SW480 (cell line): ENCODE measurements at regions not wholly inside any gene's neighbourhood (a gene's known extent, or its start where the extent isn't known, plus 50 kb on each side); places are given as distances from the start of the nearest gene placed in this dataset.
A peak's percentile ranks its signal among the peaks of the same experiment; 100 is the strongest.

Experiments
- DNase-seq: peaks from one replicate; pipeline ENCODE4 v3.0.0-alpha.2; 2016; ENCODE audit warnings: low spot score

DNA sequence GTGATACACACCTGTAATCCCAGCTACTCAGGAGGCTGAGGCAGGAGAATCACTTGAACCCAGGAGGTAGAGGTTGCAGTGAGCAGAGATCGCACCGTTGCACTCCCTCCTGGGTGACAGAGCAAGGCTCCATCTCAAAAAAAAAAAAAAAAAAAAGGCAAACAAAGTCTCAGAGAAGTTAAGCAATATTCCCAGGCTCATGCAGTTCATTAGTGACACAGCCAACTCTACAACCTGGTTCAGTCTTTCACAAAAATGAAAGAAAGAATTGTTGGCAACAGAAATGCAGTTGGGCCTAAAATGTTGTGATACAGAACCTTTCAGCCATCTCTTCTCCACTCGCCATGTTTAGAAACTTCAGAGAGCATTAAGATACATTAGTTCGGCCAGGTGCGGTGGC lies 242.1 kb downstream of the LTN1 start:
- DNase-seq, result no peak

DNA sequence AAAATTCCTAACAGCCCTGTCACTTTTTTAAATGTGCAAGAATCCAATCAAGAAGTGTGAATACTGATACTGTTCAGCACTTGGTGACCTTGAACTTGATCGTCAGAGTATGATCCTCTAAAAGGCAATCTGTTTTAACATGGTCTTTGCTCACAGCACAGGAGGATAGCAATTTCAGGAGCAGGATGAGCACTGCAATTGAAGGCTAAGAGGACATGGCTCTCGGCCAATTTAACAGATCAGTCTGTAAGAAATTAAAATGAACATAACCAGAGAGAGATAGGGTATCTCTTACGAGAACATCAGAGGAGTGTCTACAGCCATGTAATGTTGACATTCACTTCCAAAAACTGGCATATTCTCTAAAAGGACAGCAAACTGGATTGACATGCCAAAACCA lies 243.1 kb downstream of the LTN1 start:
- no peak for DNase-seq

DNA sequence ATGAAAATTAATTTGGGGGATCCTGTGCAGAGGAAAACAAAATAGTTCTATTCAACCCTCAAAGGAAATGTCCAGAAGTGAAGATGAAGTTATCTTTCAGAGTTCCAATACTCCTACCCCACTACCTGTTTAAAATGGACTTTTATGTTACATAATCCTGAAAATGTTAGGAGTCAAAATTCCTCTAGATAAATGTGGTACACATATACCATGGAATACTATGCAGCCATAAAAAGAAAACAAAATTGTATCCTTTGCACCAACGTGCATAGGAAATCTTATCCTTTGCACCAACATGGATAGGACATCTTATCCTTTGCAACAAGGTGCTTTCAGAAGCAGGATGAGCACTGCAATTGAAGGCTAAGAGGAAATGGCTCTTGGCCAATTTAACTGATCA lies 245.2 kb downstream of the LTN1 start:
- no peak for DNase-seq

DNA sequence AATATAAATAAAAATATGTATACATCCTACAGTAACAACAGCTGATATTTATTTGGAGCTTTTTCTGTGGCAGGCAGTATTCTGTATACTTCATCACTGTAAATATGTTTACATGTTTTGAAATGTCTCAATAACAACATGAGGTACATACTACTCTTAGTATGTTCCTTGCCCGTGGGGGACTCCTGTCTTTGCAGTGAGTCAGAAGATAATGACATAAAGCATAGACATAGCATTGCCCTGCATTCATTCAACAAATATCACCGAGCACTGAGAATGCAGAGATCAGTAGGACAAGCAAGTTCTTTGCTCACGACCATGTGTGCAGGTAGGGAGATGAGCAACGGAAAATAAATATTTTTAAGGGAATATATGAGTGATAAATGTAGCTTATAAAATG lies 246.5 kb downstream of the LTN1 start:
- no peak for DNase-seq

DNA sequence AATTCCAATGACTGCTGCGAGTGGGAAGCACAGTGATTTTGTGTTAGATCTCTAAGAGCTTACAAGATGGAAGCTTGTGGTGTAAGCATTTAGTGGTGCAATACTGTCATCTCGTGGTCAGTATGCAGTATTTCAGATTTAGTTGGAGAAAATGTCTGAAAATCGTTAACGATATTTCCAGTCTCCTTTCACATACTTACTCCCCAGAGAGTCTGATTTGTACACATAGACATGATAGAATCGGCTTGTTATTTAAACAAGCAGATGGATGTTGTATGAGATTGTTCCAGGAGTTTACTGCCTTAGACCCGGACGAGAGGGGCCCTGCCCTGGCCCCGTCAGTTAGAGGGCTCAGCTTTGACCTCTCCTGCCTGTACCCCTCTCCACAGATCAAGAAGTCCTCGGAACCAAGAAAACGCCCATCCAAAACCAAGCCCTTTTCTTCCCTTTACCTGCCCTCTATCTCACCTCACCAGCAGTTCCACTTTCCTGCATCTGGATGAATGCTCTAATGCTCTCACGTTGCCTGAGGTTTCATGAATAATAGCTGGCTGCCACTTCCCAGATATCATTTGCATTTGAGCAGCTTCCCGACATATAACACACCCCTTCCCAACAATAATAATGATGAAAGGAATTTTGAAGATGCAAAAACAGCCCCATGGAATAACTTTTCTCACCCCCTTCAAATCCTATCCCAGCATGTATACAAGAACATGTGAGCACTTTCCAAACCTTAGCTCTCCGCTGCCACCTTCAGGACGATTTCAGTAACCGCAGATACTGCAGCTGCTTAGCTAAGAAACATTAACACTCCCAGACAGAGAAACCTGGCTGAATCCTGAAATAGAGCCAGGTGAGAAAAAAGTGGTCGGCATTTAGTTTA lies 247.3 kb downstream of the LTN1 start:
- peak; percentile 83 for DNase-seq

DNA sequence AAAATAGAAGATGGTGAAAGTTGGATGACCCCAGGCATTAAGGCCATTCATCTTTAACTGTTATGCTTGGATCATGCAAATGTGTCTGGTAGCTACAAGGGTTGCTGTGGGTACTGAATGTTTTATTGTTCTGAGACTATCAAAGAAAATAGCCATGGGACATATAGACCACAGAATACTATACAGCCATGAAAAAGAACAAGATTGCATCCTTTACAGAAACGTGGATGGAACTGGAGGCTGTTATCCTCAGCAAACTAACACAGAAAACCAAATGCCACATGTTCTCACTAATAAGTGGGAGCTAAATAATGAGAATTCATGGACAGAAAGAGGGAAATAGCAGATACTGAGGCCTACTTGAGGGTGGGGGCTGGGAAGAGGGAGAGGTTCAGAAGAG lies 249.0 kb downstream of the LTN1 start:
- DNase-seq, result no peak

DNA sequence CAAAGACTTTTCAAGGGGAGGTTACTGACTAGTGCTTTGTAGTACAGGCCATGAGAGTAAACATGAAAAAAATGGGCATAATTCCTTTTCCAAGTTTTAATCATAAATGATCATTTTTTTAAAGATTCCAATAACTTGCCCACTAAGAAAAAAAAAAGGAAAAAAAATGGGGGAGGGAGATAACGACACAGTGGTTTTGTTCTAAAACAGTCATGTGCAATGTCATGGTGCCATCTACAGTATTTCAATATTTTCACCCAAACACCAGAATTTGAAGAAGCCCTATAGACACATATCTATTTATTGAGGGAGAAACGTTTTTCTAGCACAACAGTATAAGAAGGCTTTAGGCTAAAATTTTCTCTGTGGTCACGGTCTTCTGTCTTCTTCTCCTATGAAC lies 250.2 kb downstream of the LTN1 start:
- DNase-seq, result no peak

DNA sequence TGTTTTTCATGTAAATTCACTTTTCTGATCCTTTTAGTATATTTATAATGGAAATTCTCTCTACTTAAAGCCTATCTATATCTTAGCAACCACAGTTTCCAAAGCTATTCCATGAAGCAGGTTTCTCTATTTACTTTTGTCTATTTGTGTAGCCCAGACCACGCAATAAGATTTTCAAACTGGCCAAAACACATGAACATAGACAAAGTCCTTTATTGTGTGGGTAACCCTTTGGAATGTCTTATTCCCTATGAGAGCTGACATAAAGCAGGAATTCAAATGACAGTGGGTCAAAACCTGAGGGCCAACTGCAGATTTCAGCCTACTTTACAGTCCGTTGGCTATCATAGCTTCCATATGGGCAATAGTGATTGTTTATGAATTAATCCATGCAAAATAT lies 252.6 kb downstream of the LTN1 start:
- no peak for DNase-seq

DNA sequence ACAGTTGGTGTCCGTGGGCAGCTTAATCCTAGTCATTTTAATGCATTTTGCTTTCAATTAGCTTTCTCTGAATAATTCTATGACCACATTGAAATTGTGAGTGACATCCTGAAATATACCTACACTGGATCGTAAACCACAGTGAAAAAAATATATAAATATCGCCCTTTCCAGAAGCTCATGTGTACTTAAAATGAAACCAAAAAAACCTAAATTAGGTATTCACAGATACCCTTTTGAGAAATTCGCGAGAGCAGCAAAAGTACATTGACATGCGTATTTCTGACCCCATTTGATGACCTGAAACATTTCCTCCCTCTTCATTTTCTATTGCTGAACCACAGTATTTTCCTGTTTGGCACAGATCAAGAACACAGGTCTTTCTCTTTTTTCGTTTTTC lies 253.8 kb downstream of the LTN1 start:
- no peak for DNase-seq

DNA sequence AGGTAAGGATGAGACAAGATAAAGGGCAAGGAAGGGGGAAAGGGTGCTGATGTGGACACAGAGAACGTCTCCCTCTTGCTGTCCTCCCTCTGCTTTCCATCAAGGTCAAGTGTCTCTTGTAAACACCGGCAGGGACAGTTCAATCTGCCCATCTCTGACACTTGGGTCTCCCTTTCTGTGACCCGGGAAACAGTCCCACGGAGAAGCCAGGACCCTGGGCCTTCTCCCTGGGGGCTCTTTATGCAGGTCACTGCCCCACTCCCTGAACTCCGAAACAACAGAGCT lies 254.3 kb downstream of the LTN1 start:
- DNase-seq, result no peak

DNA sequence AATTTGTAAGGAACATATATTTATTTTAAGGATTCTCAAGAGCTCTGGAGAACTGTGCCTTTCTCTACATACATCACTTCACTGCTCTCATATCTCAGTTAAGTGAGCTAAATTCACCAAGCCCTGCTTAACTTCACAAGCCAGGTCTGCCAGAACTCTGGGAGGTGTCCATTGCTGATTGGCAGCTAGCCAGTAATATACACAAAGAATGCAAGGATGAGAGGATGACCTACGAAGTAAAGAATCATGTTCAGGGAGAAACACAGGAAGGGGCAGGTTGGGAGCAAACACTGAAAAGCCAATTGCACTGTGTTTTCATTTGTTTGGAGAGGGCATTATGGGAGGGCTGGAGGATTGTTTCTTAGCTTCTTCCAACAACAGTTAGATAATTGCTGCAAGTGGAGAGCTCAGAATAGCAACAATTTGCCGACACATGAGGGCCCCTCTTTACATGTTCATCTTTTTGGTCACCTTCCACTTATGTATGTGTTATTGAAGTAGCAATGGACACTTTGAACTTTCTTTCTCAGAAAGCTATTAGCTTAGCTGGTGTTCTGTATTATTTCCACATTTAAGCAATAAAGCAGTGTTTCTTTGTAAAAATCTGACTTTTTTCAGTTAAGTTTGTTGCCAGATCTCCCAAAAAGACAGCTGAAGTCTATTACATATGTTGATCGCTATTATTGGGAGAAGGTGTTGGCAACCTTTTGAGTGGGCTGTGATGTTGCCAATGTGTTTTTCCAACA lies 254.8 kb downstream of the LTN1 start:
- no peak for DNase-seq

DNA sequence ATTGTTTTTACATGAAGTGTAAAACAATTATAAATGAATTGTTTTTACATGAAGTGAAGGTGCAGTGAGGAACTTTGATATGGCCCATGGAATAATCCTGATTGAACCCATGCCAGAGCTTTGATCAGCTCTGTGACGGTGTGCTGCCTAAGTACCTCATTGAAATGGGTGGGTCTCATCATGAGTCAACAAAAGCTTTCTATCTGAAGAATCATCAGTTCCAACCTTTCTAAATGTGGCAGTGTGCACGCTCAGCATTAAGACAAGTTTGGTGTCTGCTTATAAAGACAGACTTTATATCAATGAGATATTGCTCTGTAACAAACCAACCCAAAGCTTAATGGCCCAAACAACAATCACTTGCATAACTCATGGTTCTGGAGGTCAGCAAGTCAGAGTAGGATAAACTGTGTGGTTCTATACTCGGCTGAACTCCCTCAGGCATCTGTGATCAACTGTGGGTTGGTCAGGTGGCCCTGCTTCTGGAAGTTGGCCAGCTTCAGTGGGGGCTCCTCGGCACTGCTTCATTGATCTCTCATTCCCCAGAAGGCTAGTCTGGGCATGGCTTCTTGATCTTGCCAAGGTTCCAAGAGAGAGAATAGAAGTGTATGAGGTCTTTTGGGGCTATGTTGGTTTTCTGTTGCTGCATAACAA lies 258.0 kb downstream of the LTN1 start:
- DNase-seq, result no peak

DNA sequence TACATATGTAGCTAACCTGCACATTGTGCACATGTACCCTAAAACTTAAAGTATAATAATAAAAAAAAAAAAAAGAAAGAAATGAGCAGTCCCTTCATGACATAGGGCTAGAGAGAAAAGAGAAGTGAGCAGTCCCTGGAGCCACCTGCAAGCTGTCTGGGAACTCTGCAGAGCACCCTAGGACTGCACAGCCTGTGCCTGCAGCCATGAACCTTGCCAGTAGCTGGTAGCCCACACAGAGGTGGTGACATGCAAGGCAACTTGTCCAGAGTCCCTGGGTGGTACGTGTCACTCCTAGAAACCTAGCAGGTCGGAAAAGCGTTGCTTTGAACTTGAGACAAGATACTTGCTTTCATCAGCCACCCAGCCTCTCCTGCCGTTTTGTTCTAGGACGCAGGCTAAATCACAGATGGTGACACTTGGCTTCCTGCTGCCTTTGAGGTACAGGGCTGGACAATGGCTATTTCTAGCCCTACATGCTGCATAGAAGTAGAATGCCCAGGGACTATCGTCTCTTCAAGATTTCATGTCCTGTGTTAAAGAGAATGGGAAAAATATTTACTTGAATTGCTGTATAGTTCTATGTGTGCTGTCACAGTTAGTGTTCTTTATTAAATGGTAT lies 260.9 kb downstream of the LTN1 start:
- no peak for DNase-seq

DNA sequence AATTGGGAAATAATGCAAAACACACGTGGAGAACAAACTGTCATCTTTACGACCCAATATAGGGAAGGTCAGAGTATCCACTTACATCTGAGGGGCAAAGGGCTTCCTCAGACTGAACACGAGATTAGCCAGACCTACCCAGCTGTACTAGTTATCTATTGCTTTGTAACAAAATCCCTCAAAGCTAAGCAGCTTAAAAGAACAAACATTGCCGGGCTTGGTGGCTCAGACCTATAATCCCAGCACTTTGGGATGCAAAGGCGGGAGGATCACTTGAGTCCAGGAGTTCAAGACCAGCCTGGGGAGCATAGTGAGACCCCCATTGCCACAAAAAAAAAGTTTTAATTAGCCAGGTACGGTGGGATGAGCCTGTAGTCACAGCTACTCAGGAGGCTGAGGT lies 262.8 kb downstream of the LTN1 start:
- no peak for DNase-seq

DNA sequence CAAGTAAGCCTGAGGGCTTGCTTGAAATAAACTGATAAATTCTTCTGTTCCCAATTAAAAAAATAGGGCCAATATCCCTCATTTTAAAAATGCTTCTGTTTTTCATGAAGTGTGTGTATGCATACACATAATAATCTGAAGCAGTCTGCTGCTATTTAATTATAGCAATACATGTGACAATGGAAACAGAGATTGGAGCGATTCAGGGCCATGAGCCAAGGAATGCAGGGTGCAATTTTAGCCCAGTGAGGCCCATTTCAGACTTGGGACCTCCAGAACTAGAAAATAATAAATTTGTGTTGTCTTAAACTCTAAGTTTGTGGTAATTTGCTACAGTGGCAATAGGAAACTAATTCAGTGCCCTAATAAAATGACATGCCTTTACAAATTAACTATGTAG lies 264.9 kb downstream of the LTN1 start:
- no peak for DNase-seq

DNA sequence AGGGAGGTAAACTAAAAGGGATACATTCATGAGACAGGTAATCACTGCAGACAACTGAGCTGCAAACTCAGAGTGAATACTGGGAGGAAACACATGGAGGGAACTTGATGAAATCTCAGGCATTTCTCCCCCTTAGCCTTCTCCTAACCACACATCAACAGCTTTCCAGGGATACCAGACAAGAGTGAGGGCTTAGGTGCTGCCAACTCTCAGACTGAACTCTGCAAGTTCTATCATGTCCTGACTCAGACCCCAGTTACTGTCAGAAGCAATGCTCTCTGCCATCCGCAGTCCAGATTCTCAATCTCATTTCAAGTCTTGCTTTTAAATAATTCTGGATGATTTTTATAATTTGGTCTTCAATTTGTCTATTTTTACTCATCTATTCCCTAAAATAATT lies 267.3 kb downstream of the LTN1 start:
- no peak for DNase-seq

DNA sequence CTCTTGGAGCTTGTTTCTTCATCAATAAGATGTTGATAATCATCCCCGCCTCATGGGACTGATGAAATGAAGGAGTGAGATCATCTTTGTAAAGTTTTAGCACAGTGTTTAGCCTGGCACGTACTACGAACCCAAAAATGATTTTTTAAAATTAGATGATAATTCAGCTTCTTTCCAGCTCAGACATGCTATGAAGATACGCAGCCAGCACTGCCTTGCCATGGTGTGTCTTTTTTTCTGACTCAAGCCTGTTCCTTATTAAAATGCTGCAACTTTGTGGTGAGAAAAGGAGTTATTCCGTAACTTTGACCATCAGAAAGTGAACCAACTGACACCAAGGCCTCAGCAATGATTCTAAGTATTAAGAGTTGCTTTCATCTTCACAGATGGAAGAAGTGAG lies 269.0 kb downstream of the LTN1 start:
- DNase-seq, result no peak

DNA sequence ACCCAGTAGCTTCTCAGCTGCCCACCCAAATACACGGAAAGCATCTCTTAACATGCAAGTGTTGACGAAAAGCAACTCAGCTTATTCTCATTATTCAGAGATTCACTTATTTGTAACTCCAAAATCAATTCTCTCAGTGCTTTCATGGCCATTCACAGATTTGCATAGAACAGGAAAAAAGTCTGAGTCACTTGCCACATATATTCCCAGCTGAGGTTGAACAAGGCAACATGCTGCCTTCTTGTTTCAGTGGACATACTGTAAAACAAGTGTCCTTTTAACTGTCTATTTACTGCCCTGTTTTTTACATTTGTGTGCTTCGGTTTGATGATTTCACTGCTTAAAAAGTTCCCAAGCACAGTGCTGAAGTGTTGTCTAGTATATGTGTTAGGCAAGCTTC lies 273.0 kb downstream of the LTN1 start:
- no peak for DNase-seq

DNA sequence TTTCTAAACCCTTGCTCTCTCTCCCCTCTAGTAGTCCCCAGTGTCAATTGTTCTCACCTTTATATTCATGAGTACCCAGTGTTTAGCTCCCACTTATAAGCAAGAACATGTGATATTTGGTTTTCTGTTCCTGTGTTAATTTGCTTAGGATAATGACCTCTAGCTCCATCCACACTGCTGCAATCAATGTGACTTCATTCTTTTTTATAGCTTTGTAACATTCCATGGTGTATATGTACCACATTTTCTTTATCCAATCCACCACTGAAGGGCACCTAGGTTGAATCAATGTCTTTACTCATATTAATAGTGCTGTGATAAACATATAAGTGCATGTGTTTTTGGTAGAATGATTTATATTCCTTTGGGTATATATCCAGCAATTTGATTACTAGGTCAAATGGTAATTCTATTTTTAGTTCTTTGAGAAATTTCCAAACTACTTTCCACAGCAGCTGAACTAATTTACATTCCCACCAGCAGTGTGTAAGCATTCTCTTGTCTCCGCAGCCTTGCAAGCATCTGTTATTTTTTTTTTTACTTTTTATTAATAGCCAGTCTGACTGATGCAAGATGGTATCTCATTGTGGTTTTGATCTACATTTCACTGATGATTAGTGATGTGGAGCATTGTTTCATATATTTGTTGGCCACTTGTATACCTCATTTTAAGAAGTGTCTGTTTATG lies 277.8 kb downstream of the LTN1 start:
- no peak for DNase-seq

DNA sequence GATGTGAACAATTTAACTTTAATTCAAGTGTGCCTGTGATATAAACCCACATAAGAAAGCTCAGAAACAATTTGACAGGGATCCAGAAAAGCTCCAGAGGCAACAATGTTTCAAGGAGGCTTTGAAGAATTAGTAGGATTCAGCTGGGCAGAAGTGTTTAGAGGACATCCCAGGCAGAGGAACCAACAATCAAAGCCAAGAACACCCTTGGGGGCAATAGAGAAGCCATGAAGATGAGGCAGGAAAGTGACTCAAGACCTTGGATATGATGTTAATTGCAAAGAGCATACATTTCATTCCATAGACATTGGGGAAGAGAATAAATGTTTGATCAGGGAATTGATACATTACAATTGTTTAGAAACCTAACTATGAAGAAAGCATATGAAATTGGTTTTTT lies 280.3 kb downstream of the LTN1 start:
- no peak for DNase-seq

DNA sequence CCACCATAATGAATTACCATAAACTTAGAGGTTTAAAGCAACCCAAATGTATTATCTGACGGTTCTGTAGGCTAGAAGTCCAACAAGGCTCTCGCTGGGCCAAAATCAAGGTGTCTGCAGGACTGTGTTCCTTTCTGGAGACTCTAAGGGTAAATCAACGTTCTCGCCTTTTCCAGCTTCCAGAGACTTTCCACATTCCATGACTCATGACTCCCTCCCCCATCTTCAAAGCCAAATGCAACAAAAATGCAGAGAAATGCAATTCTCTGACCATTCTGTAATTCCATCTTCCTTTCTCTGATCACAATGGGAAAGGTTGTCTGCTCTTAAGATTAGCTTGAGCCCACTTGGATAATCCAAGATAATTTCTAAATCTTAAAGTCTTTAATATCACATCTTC lies 287.1 kb downstream of the LTN1 start:
- DNase-seq, result no peak

DNA sequence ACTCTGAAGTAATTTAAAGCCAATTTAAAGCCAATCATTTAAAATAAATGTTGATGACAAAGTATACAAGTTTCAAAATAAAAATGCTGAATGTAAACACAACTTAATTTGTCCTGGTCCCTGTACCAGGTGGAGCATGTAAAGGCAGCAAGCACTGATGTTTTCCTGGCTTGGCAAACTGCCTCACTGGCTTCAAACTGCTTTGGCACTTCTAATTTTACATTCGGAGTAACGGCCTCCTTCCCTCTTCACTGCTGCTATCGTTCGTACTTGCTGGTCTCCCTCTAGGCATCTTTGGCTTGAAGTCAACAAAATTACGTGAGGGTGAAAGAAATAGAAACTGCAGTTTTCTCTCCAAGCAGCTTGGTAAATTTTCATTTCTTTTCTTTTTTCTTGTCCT lies 287.9 kb downstream of the LTN1 start:
- no peak for DNase-seq
